ENCODE measurements at regions not wholly inside any gene's neighbourhood (a gene's known extent, or its start where the extent isn't known, plus 50 kb on each side); places are given as distances from the start of the nearest gene placed in this dataset.

GRCh38 chr1:193417945-193418744 lies 231.7 kb upstream of the B3GALT2 start:
- peak; percentile 16 for DNase-seq
- peak overlapping the region; percentile 64 for H3K27ac ChIP-seq (ENCODE audit: low read length)
- no peaks in the 10 kb centered on the region for H3K36me3 ChIP-seq (ENCODE audit: insufficient read depth, low read length)
- H4K20me1 ChIP-seq (ENCODE audit: insufficient read depth, low read length) = no peaks in the 10 kb centered on the region
- peak overlapping the region in 1 of 2 experiments; percentile 47; a peak in 2 of 4 replicates for H3K4me3 ChIP-seq (ENCODE audit: low read depth in 1 of 2, low read length in 2 of 2)
- no peaks in the 10 kb centered on the region for H3K9me3 ChIP-seq (ENCODE audit: insufficient read depth, low read length, severe bottlenecking)
- H3K4me1 ChIP-seq (ENCODE audit: insufficient read depth, low read length) = peaks cover 15% of the 10 kb centered on the region
- H3K4me2 ChIP-seq (ENCODE audit: insufficient read depth, low read length) = peak overlapping the region; percentile 57
- H3K9ac ChIP-seq (ENCODE audit: low read depth, low read length) = peak overlapping the region; percentile 36
- H3K27me3 ChIP-seq (ENCODE audit: insufficient read depth, low read length, poor library complexity) = no peaks in the 10 kb centered on the region
- H2AFZ ChIP-seq (ENCODE audit: low read depth, low read length) = peak overlapping the region; percentile 75
- TF ChIP-seq EZH2 (IDR thresholded peaks at IDR 0.05; ENCODE audit: borderline replicate concordance, low read depth, low read length, severe bottlenecking) (no peak), CTCF (IDR thresholded peaks at IDR 0.05; ENCODE audit: borderline replicate concordance, extremely low read depth, low read length, poor library complexity, severe bottlenecking) (no peak)
- no peaks in the 10 kb centered on the region for H3K79me2 ChIP-seq (ENCODE audit: insufficient read depth, low read length)
- ATAC-seq (ENCODE audit: insufficient read depth, low read depth) = peak; percentile 98

GRCh38 chr1:193417403-193417802 lies 231.0 kb upstream of the B3GALT2 start:
- TF ChIP-seq CTCF (IDR thresholded peaks at IDR 0.05; ENCODE audit: borderline replicate concordance, extremely low read depth, low read length, poor library complexity, severe bottlenecking) (no peak), EZH2 (IDR thresholded peaks at IDR 0.05; ENCODE audit: borderline replicate concordance, low read depth, low read length, severe bottlenecking) (no peak)
- ATAC-seq (ENCODE audit: insufficient read depth, low read depth) = no peak
- Histone ChIP-seq H3K4me1 (ENCODE audit: insufficient read depth, low read length) (peaks cover 15% of the 10 kb centered on the region), H3K27me3 (ENCODE audit: insufficient read depth, low read length, poor library complexity) (no peaks in the 10 kb centered on the region), H3K4me3 (ENCODE audit: low read depth in 1 of 2, low read length in 2 of 2) (no peak overlapping the region), H3K36me3 (ENCODE audit: insufficient read depth, low read length) (no peaks in the 10 kb centered on the region), H3K79me2 (ENCODE audit: insufficient read depth, low read length) (no peaks in the 10 kb centered on the region), H3K4me2 (ENCODE audit: insufficient read depth, low read length) (no peak overlapping the region), H3K27ac (ENCODE audit: low read length) (no peak overlapping the region), H2AFZ (ENCODE audit: low read depth, low read length) (no peak overlapping the region), H3K9ac (ENCODE audit: low read depth, low read length) (no peak overlapping the region), H3K9me3 (ENCODE audit: insufficient read depth, low read length, severe bottlenecking) (no peaks in the 10 kb centered on the region), H4K20me1 (ENCODE audit: insufficient read depth, low read length) (no peaks in the 10 kb centered on the region)
- DNase-seq = no peak

GRCh38 chr1:193416226-193417024 lies 230.0 kb upstream of the B3GALT2 start:
- no peaks in the 10 kb centered on the region for H3K36me3 ChIP-seq (ENCODE audit: insufficient read depth, low read length)
- H3K9me3 ChIP-seq (ENCODE audit: insufficient read depth, low read length, severe bottlenecking) = no peaks in the 10 kb centered on the region
- no peaks in the 10 kb centered on the region for H3K27me3 ChIP-seq (ENCODE audit: insufficient read depth, low read length, poor library complexity)
- H3K9ac ChIP-seq (ENCODE audit: low read depth, low read length) = no peak overlapping the region
- H3K4me1 ChIP-seq (ENCODE audit: insufficient read depth, low read length) = peaks cover 15% of the 10 kb centered on the region
- no peaks in the 10 kb centered on the region for H4K20me1 ChIP-seq (ENCODE audit: insufficient read depth, low read length)
- H3K27ac ChIP-seq (ENCODE audit: low read length) = no peak overlapping the region
- no peak overlapping the region for H2AFZ ChIP-seq (ENCODE audit: low read depth, low read length)
- no peak for DNase-seq
- no peak overlapping the region for H3K4me2 ChIP-seq (ENCODE audit: insufficient read depth, low read length)
- no peak for TF ChIP-seq CTCF (IDR thresholded peaks at IDR 0.05; ENCODE audit: borderline replicate concordance, extremely low read depth, low read length, poor library complexity, severe bottlenecking)
- no peak overlapping the region for H3K4me3 ChIP-seq (ENCODE audit: low read depth in 1 of 2, low read length in 2 of 2)
- no peaks in the 10 kb centered on the region for H3K79me2 ChIP-seq (ENCODE audit: insufficient read depth, low read length)
- no peak for ATAC-seq (ENCODE audit: insufficient read depth, low read depth)
